SK-N-SH (cell line): ENCODE measurements at regions not wholly inside any gene's neighbourhood (a gene's known extent, or its start where the extent isn't known, plus 50 kb on each side); places are given as distances from the start of the nearest gene placed in this dataset.
"Not testable (repeated sequence)": the region's sequence is repeated elsewhere in the genome, so short reads cannot be mapped to it uniquely, and the experiment has no call there.

Experiments
- CTCF ChIA-PET: fragments of 300-600, 350-600 bp; formaldehyde crosslinking; extraction: SDS; loops from one replicate; lab custom pipeline; 2021; lab: Yijun Ruan, JAX
- POLR2A ChIA-PET: fragments of 350-600 bp; sonication (Branson Sonifier 250); formaldehyde crosslinking; extraction: SDS; loops from one replicate; lab custom pipeline; 2020; ENCODE audit warnings: antibody characterized with exemption, inconsistent platforms; lab: Yijun Ruan, JAX
- DNase-seq: peaks from one replicate; pipeline ENCODE4 v3.0.0; 2012
- H2AFZ ChIP-seq: fragments of 200-600 bp; sonication (generic); 2 replicates; pipeline ENCODE4 v1.8.1; 2016; ENCODE audit warnings: antibody characterized with exemption, mild to moderate bottlenecking, low read depth
- H3F3A ChIP-seq: fragments of 200-600 bp; sonication (generic); replicated peaks from 2 replicates; pipeline ENCODE3; 2016; ENCODE audit warnings: antibody characterized with exemption, mild to moderate bottlenecking; ENCODE audit not compliant: insufficient read depth
- H3K27ac ChIP-seq, 2 experiments: fragments of 200-500 bp in 1 of 2; fragments of 200-600 bp in 1 of 2; sonication (Bioruptor generic) in 1 of 2; sonication (generic), shearing (Covaris generic) in 1 of 2; 2 replicates each; pipeline versions ENCODE4 v1.5.1 to v1.6.1; 2014 to 2016; ENCODE audit warnings: low read depth in 2 of 2, inconsistent platforms in 1 of 2, low read length in 1 of 2, mild to moderate bottlenecking in 1 of 2, mixed read lengths in 1 of 2
- H3K27me3 ChIP-seq: fragments of 200-600 bp; sonication (generic), shearing (Covaris generic); 2 replicates; pipeline ENCODE4 v1.6.1; 2016; ENCODE audit warnings: mixed run types; ENCODE audit not compliant: insufficient read depth
- H3K36me3 ChIP-seq, 2 experiments: fragments of 200-500 bp in 1 of 2; fragments of 200-600 bp in 1 of 2; sonication (Bioruptor generic) in 1 of 2; sonication (generic) in 1 of 2; replicated peaks in 1 of 2; 2 replicates each; pipeline versions ENCODE3 to v1.5.1; 2014 to 2016; ENCODE audit warnings: low read length in 1 of 2, mild to moderate bottlenecking in 1 of 2; ENCODE audit not compliant: insufficient read depth in 2 of 2, control insufficient read depth in 1 of 2
- H3K4me1 ChIP-seq, 2 experiments: fragments of 200-500 bp in 1 of 2; fragments of 200-600 bp in 1 of 2; sonication (Bioruptor generic) in 1 of 2; sonication (generic), shearing (Covaris generic) in 1 of 2; 2 replicates each; pipeline versions ENCODE4 v1.5.1 to v1.6.1; 2014 to 2016; ENCODE audit warnings: low read depth in 1 of 2, low read length in 1 of 2, mixed run types in 1 of 2; ENCODE audit not compliant: insufficient read depth in 2 of 2, control insufficient read depth in 1 of 2
- H3K4me2 ChIP-seq: fragments of 200-600 bp; sonication (generic), shearing (Covaris generic); 2 replicates; pipeline ENCODE4 v1.6.1; 2017; ENCODE audit warnings: mixed run types
- H3K4me3 ChIP-seq, 2 experiments: fragments of 200-500 bp in 1 of 2; fragments of 200-600 bp in 1 of 2; sonication (Bioruptor generic) in 1 of 2; sonication (generic), shearing (Covaris generic) in 1 of 2; 2 replicates each; pipeline versions ENCODE4 v1.5.1 to v1.8.1; 2014 to 2016; ENCODE audit warnings: low read depth in 2 of 2, inconsistent platforms in 1 of 2, low read length in 1 of 2, mild to moderate bottlenecking in 1 of 2, mixed read lengths in 1 of 2, moderate library complexity in 1 of 2
- H3K79me2 ChIP-seq: fragments of 200-600 bp; sonication (generic); 2 replicates; pipeline ENCODE4 v1.8.1; 2017; ENCODE audit warnings: mild to moderate bottlenecking; ENCODE audit not compliant: insufficient read depth
- H3K9ac ChIP-seq: fragments of 200-600 bp; sonication (generic); 2 replicates; pipeline ENCODE4 v1.6.1; 2017; ENCODE audit warnings: mixed run types
- H3K9me2 ChIP-seq: fragments of 200-600 bp; sonication (generic); 2 replicates; pipeline ENCODE4 v1.6.1; 2017; ENCODE audit warnings: mixed run types
- H3K9me3 ChIP-seq: fragments of 200-600 bp; sonication (generic); 2 replicates; pipeline ENCODE4 v1.6.1; 2017; ENCODE audit warnings: mixed run types, mild to moderate bottlenecking, moderate library complexity
- H4K20me1 ChIP-seq: fragments of 200-600 bp; sonication (generic); 2 replicates; pipeline ENCODE4 v1.6.1; 2017; ENCODE audit warnings: mild to moderate bottlenecking, mixed run types; ENCODE audit not compliant: insufficient read depth
- EZH2phosphoT487 ChIP-seq: fragments of 200-600 bp; sonication (generic); IDR thresholded peaks from 2 replicates; pipeline ENCODE4 v1.6.1; 2017; ENCODE audit warnings: low read depth, mixed run types, mild to moderate bottlenecking, antibody characterized with exemption, moderate library complexity, borderline replicate concordance
- FOSL2 ChIP-seq: IDR thresholded peaks from 2 replicates; pipeline ENCODE4 v1.4.0; 2012; ENCODE audit warnings: low read depth, mild to moderate bottlenecking, moderate library complexity, borderline replicate concordance
- FOXJ3 ChIP-seq: sonication (generic); formaldehyde crosslinking; IDR thresholded peaks from 2 replicates; pipeline ENCODE4 v1.5.1; 2020; ENCODE audit warnings: mild to moderate bottlenecking, missing genetic modification reagents
- FOXM1 ChIP-seq: IDR thresholded peaks from 2 replicates; pipeline ENCODE4 v1.4.0; 2012; ENCODE audit warnings: low read depth, mild to moderate bottlenecking
- GATA2 ChIP-seq: sonication (generic); formaldehyde crosslinking; IDR thresholded peaks from 2 replicates; pipeline ENCODE4 v1.5.0; 2020; ENCODE audit warnings: mild to moderate bottlenecking, missing genetic modification reagents
- NRF1 ChIP-seq: IDR thresholded peaks from 2 replicates; pipeline ENCODE4 v1.6.1; 2012; ENCODE audit warnings: low read depth, mild to moderate bottlenecking, low read length
- RCOR1 ChIP-seq: fragments of 150-350 bp; IDR thresholded peaks from 2 replicates; pipeline ENCODE4 v1.6.1; 2017; ENCODE audit warnings: antibody characterized with exemption, low read length
- RXRA ChIP-seq: IDR thresholded peaks from 2 replicates; pipeline ENCODE4 v1.4.0; 2012; ENCODE audit warnings: low read depth, mild to moderate bottlenecking, borderline replicate concordance
- SMC3 ChIP-seq: IDR thresholded peaks from 2 replicates; pipeline ENCODE4 v1.6.1; 2012; ENCODE audit warnings: low read depth, low read length, improper control_type of control experiment
- TCF12 ChIP-seq: IDR thresholded peaks from 2 replicates; pipeline ENCODE4 v1.4.0; 2012
- TEAD4 ChIP-seq: IDR thresholded peaks from 2 replicates; pipeline ENCODE4 v1.4.0; 2012; ENCODE audit warnings: mild to moderate bottlenecking, borderline replicate concordance; ENCODE audit not compliant: insufficient read depth
- WGBS: methylation state at CpG from one replicate; pipeline ENCODE4 v1.1.6; 2017; ENCODE audit warnings: low lambda C conversion rate; 5-methylcytosine and 5-hydroxymethylcytosine counted together
- TF ChIP-seq, protein P1 (sequence below): IDR thresholded peaks from 2 replicates; pipeline ENCODE4; 2012
- TF ChIP-seq, protein P2 (sequence below): IDR thresholded peaks from 2 replicates; pipeline ENCODE4 v1.4.0; 2012; ENCODE audit warnings: low read depth, borderline replicate concordance

DNA sequence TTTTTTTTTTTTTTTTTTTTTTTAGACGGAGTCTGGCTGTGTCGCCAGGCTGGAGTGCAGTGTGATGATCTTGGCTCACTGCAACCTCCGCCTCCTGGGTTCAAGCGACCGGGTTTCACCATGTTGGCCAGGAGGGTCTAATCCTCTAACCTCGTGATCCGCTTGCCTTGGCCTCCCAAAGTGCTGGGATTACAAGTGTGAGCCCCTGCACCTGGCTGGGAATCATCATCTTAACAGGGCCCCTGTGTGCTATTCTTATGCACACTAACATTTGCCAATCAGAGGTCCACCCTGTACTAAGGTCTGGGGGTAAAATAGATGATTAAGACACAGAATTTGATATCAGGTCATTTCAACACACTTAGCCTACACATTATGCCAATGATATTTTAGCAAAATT lies 278.7 kb upstream of the CHRM3 start:
- no peaks in the 10 kb centered on the region for H3K9me3 ChIP-seq
- DNase-seq, result no peak
- ChIA-PET POLR2A (no interaction called here), CTCF (no interaction called here)
- H3K79me2 ChIP-seq, result no peaks in the 10 kb centered on the region
- no peaks in the 10 kb centered on the region for H3K9me2 ChIP-seq
- H3K36me3 ChIP-seq, result no peaks in the 10 kb centered on the region
- TF ChIP-seq EZH2phosphoT487, result no peak
- no peak for TF ChIP-seq NRF1
- H3K9ac ChIP-seq, result no peak overlapping the region
- no peaks in the 10 kb centered on the region for H3K27me3 ChIP-seq
- H3K27ac ChIP-seq, result no peak overlapping the region
- H3K4me2 ChIP-seq, result no peak overlapping the region
- WGBS, result 62% methylated on average over 7 of the region's 7 CpGs
- no peak overlapping the region for H2AFZ ChIP-seq
- H4K20me1 ChIP-seq, result no peaks in the 10 kb centered on the region
- H3K4me3 ChIP-seq, result no peak overlapping the region
- no peaks in the 10 kb centered on the region for H3F3A ChIP-seq
- no peaks in the 10 kb centered on the region for H3K4me1 ChIP-seq

DNA sequence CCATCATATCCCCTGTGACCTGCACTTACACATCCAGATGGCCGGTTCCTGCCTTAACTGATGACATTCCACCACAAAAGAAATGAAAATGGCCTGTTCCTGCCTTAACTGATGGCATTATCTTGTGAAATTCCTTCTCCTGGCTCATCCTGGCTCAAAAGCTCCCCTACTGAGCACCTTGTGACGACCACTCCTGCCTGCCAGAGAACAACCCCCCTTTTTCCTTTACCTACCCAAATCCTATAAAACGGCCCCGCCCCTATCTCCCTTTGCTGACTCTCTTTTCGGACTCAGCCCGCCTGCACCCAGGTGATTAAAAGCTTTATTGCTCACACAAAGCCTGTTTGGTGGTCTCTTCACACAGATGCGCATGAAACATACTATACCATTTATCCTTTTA lies 279.7 kb upstream of the CHRM3 start:
- WGBS, result 44% methylated on average over 7 of the region's 7 CpGs
- H3K27ac ChIP-seq, H3K4me2 ChIP-seq, H3K79me2 ChIP-seq, H3K4me3 ChIP-seq, H3F3A ChIP-seq, CTCF ChIA-PET, DNase-seq, H3K4me1 ChIP-seq, H2AFZ ChIP-seq, POLR2A ChIA-PET, H3K27me3 ChIP-seq, H3K36me3 ChIP-seq, H3K9me2 ChIP-seq, H4K20me1 ChIP-seq, H3K9me3 ChIP-seq, H3K9ac ChIP-seq: not testable (repeated sequence)

DNA sequence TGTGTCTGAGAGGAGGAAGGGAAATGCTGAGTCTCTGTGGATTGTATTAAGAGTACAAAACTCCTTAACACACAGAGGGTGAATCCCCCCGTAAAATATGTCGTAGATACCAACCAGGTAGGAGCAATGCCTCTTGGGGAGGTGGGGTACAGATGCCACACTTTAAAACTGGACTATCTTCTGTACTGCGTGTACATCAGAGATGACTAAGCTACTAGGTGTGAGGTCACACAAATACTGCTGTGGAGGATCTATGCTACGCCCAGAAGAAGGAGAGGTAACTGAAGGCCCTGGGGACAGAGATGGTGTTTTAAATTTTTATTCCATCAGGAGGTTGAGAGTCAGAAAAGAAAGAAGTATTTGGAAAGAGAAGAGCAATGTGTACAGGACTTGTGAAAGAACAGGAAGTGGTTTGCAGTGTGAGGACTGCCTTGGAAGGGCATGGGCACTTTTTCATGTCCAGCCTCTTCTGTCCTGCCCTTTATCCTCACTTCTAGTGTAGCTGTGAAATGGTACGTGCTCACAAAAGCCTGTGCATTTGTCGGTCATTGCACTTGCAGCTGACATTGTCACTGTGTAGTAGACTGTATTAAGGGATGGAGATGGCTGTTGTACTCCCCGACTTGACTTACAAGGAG lies 287.8 kb upstream of the CHRM3 start:
- WGBS, result 34% methylated on average over 7 of the region's 7 CpGs
- TF ChIP-seq RXRA, result no peak
- no peak for TF ChIP-seq SMC3
- no peak for TF ChIP-seq TCF12
- TF ChIP-seq FOXM1, result no peak
- TF ChIP-seq, protein P1, sequence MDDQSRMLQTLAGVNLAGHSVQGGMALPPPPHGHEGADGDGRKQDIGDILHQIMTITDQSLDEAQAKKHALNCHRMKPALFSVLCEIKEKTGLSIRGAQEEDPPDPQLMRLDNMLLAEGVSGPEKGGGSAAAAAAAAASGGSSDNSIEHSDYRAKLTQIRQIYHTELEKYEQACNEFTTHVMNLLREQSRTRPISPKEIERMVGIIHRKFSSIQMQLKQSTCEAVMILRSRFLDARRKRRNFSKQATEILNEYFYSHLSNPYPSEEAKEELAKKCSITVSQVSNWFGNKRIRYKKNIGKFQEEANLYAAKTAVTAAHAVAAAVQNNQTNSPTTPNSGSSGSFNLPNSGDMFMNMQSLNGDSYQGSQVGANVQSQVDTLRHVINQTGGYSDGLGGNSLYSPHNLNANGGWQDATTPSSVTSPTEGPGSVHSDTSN, result no peak
- no peak for TF ChIP-seq RCOR1
- no peak for TF ChIP-seq GATA2 (CRISPR knock-in tag)
- TF ChIP-seq EZH2phosphoT487, result no peak
- no peak for TF ChIP-seq FOXJ3 (CRISPR knock-in tag)
- no peak for TF ChIP-seq FOSL2
- no peak for TF ChIP-seq TEAD4
- TF ChIP-seq, protein P2, sequence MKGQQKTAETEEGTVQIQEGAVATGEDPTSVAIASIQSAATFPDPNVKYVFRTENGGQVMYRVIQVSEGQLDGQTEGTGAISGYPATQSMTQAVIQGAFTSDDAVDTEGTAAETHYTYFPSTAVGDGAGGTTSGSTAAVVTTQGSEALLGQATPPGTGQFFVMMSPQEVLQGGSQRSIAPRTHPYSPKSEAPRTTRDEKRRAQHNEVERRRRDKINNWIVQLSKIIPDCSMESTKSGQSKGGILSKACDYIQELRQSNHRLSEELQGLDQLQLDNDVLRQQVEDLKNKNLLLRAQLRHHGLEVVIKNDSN, result no peak
- Histone ChIP-seq H4K20me1 (no peaks in the 10 kb centered on the region), H2AFZ (no peak overlapping the region), H3K36me3 (no peaks in the 10 kb centered on the region), H3K9me3 (no peaks in the 10 kb centered on the region), H3K9me2 (no peaks in the 10 kb centered on the region), H3K4me1 (no peaks in the 10 kb centered on the region), H3K4me2 (no peak overlapping the region), H3K9ac (no peak overlapping the region), H3K27ac (no peak overlapping the region), H3K79me2 (no peaks in the 10 kb centered on the region), H3K4me3 (no peak overlapping the region), H3F3A (no peaks in the 10 kb centered on the region), H3K27me3 (no peaks in the 10 kb centered on the region)
- POLR2A ChIA-PET, result no interaction called here
- no peak for DNase-seq
- CTCF ChIA-PET, result interaction anchor here (0.6 kb wide), 1 partner anchor 24 kb away, joined by 3 read pairs; no protein-coding TSS in a partner anchor
